DMS53 treated with DMSO at 0.1 percent for 48 hours (cell line): ENCODE measurements at regions not wholly inside any gene's neighbourhood (a gene's known extent, or its start where the extent isn't known, plus 50 kb on each side); places are given as distances from the start of the nearest gene placed in this dataset.

Experiments
- DNase-seq: peaks from one replicate; lab custom pipeline; 2025; ENCODE audit not compliant: unreplicated experiment; lab: John Stamatoyannopoulos, UW

- DNase-seq: no peak
Observed at GRCh38 chr15:38692789-38693062, 128.1 kb upstream of the RASGRP1 start.

GRCh38 chr15:38695249-38696108 lies 130.9 kb upstream of the RASGRP1 start:
- DNase-seq: no peak

GRCh38 chr15:38696109-38696727 lies 131.6 kb upstream of the RASGRP1 start:
- DNase-seq: no peak

- no peak for DNase-seq
Observed at GRCh38 chr15:38696790-38697495, 132.3 kb upstream of the RASGRP1 start.

GRCh38 chr15:38698254-38698653 lies 133.6 kb upstream of the RASGRP1 start:
- no peak for DNase-seq

- DNase-seq: peak; percentile 55
Observed at GRCh38 chr15:38699633-38700230, 135.1 kb upstream of the RASGRP1 start.

GRCh38 chr15:38701149-38701548 lies 136.5 kb upstream of the RASGRP1 start:
- DNase-seq: no peak

- DNase-seq: peak; percentile 70
Observed at GRCh38 chr15:38702178-38702912, 137.7 kb upstream of the RASGRP1 start.

GRCh38 chr15:38705436-38706219 lies 141.0 kb upstream of the RASGRP1 start:
- no peak for DNase-seq

- DNase-seq: no peak
Observed at GRCh38 chr15:38706956-38707355, 142.3 kb upstream of the RASGRP1 start.

- peak; percentile 37 for DNase-seq
Observed at GRCh38 chr15:38707802-38708671, 143.4 kb upstream of the RASGRP1 start.

GRCh38 chr15:38708672-38709180 lies 144.1 kb upstream of the RASGRP1 start:
- no peak for DNase-seq

- no peak for DNase-seq
Observed at GRCh38 chr15:38709196-38709595, 144.6 kb upstream of the RASGRP1 start.

- DNase-seq: no peak
Observed at GRCh38 chr15:38714309-38715072, 149.9 kb upstream of the RASGRP1 start.

GRCh38 chr15:38720893-38721567 lies 156.4 kb upstream of the RASGRP1 start:
- DNase-seq: no peak

- no peak for DNase-seq
Observed at GRCh38 chr15:38721568-38721945, 156.9 kb upstream of the RASGRP1 start.

- no peak for DNase-seq
Observed at GRCh38 chr15:38722236-38722635, 157.6 kb upstream of the RASGRP1 start.

GRCh38 chr15:38724827-38725226 lies 160.2 kb upstream of the RASGRP1 start:
- DNase-seq: no peak
